DMS 273 (cell line): ENCODE measurements at regions not wholly inside any gene's neighbourhood (a gene's known extent, or its start where the extent isn't known, plus 50 kb on each side); places are given as distances from the start of the nearest gene placed in this dataset.
"Not testable (repeated sequence)": the region's sequence is repeated elsewhere in the genome, so short reads cannot be mapped to it uniquely, and the experiment has no call there.

Experiments used
- DNase-seq: peaks from one replicate; lab custom pipeline; 2025; ENCODE audit not compliant: unreplicated experiment; lab: John Stamatoyannopoulos, UW

DNA sequence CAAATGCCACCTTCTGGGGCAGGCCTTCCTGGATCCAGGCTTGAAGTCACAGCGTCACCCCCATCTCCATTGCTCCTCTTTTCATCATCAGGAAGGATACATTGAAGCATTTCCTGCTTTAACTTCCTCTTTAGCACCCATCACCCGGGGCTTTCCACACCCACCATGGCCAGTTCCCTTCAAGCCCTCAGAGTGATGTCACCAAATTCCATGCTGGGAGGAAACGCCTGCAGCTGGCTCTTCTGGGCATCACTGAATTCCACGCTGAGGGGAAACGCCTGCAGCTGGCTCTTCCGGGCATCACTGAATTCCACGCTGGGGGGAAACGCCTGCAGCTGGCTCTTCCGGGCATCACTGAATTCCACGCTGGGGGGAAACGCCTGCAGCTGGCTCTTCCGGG is 354.6 kb downstream of the SMOC2 start:
- DNase-seq = not testable (repeated sequence)

GRCh38 chr6:168794491-168794890 is 353.5 kb downstream of the SMOC2 start:
- no peak for DNase-seq

GRCh38 chr6:168793649-168794048 is 352.7 kb downstream of the SMOC2 start:
- no peak for DNase-seq

GRCh38 chr6:168791917-168792316 is 350.9 kb downstream of the SMOC2 start:
- no peak for DNase-seq

DNA sequence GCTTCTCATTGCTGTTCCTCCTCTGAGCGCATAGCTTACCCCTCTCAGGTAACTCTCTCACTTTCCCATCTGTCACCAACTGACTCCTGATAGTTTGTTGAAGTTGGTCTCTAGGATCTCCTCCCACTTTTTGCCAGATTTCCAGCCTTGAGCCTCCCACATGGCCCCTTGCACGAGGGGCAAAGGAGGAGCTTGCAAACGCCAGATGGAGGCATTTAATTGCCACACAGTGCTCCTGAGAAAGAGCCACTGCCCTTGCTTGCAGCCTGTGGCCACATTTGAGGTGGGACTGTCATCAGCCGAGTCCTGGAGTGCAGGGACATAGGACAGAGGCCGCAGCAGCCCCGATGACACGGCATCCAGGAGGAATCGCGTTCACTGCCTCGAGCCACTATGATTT is 348.7 kb downstream of the SMOC2 start:
- peak; percentile 23 for DNase-seq

DNA sequence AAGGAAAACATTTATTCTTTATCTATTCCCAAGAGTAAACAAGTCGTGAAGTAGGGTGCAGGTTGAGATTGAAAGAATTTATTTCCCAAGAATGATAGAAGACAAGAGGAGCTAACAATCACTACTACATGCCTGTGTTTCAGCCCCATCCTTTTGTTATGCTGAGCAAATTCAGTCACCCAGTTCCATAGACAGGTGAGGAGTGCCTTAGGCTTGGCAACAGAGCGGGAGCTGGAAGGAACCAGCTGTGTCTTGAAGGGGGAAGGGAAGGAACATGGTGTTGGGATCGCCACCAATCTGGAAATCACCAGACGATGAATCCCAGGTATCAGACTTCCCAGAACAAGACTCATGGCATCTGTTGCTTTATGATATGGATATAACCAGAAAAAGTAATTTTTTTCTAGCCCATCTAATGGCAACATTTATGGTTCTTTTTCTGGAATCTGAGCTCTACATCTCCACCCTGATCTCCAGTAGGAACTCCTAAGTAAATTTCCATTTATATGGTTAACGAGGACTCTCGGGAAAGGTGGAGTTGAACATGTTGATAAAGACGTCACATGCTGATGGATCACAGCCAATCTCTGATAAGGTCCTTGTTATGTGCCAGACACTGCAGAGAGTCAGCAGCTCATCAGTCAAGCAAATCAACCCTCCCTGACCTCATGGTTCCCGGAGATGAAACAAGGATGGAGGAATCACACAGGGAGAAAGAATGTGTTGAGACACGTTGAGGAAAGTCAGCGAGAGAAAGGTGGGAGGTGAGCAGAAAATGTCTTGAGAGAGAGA is 344.9 kb downstream of the SMOC2 start:
- no peak for DNase-seq

- DNase-seq = no peak
Observed at GRCh38 chr6:168784426-168784825, 343.4 kb downstream of the SMOC2 start.

- DNase-seq = no peak
Observed at GRCh38 chr6:168783720-168784119, 342.7 kb downstream of the SMOC2 start.

GRCh38 chr6:168782187-168782751 is 341.3 kb downstream of the SMOC2 start:
- DNase-seq = no peak

GRCh38 chr6:168778201-168778600 is 337.2 kb downstream of the SMOC2 start:
- DNase-seq = no peak

DNA sequence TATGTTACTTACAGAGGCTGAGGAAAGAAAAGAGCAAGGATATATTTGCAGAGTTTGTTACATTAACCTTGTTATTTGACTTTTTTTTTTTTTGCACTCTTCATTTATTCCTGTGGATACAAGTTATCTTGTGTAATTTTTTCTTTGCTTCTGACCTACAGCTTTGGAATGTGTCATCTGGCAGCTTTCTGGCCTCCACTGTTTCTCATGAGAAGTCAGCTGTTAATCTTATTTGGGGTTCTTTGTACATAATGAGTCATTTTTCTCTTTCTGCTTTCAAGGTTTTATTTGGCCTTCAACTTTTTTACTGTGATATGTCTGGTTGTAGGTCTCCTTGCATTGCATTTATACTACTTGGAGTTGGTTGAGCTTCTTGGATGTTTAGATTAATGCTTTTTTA is 333.4 kb downstream of the SMOC2 start:
- no peak for DNase-seq

- no peak for DNase-seq
Observed at GRCh38 chr6:168773788-168774187, 332.8 kb downstream of the SMOC2 start.

- DNase-seq = no peak
Observed at GRCh38 chr6:168765752-168766151, 324.8 kb downstream of the SMOC2 start.

DNA sequence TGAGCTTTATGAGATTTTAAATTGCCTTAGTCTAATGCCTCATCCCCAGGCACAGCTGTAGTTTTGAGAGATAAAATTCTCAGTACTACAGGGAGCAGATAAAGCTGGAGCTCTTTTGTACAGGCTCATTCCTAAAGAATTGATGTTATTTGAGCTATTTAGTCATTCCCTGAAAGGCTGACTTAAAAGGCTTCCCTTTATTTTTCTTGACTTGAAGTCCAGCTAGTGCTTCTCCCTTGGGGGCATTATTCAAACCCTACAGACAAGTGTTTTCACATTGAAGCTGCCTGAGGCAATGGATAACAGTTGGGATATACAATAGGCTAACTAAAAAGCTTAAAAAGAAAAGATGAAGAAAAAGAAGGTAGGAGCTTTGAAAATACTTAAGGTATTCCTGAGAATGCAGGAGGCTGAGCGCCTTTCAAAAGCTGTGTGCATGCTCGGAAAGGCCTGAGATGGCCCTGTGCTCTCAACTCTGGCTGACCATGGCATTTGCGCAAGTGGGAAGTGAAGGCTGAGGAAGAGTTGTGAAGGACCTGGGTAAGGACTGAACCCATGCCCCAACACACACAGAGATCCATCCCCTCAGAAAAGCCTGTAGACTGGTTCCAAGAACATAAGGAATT is 315.1 kb downstream of the SMOC2 start:
- DNase-seq = no peak

DNA sequence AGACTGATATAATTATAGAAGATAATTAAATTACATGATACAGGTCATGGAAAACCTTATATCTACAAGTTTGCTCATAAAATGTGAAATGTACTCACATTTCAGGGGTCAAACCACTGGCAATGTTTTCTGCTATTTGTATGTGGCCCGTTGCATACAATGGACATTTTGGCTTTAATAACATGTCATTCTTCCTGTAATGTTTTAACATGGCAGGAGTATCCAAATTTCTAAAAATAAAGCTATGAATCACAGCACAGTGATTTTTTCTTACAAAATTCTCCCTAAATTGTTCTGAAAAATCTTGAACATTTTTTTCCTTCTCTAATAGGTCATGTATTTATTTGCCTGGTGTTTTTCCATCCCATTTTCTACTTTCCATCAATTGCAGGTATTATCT is 305.7 kb downstream of the SMOC2 start:
- no peak for DNase-seq

- DNase-seq = no peak
Observed at GRCh38 chr6:168746013-168746412, 305.0 kb downstream of the SMOC2 start.

- no peak for DNase-seq
Observed at GRCh38 chr6:168744861-168745260, 303.9 kb downstream of the SMOC2 start.

- DNase-seq = no peak
Observed at GRCh38 chr6:168741942-168742782, 301.2 kb downstream of the SMOC2 start.

GRCh38 chr6:168741305-168741704 is 300.3 kb downstream of the SMOC2 start:
- DNase-seq = no peak

GRCh38 chr6:168739381-168739780 is 298.4 kb downstream of the SMOC2 start:
- no peak for DNase-seq

GRCh38 chr6:168737481-168737880 is 296.5 kb downstream of the SMOC2 start:
- DNase-seq = peak; percentile 15
